ENCODE measurements at regions not wholly inside any gene's neighbourhood (a gene's known extent, or its start where the extent isn't known, plus 50 kb on each side); places are given as distances from the start of the nearest gene placed in this dataset.

DNA sequence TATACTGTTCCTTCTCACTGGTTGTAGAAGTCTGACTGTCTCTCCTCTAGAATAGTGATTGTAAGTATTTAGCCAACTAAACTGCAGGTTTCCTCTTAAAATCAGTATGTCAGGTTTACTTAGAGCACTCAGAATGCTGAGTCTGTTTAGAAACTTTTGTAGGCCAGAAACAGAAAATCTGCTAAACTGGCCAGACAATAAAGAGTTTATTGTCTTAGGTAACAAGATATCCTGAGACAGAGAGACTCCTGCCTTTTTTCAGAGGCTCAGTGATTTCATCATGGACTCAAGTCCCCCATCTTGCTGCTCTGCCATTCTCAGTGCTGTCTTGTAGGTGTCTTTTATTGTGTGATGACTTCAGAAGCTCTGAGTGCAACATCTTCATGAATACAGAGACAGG lies 279.0 kb downstream of the MFSD1 start:
- Histone ChIP-seq H3K9me3 (ENCODE audit: control insufficient read depth, low read length) (peaks cover 3% of the 10 kb centered on the region), H3K9ac (ENCODE audit: low read length) (no peak overlapping the region), H3K4me3 (ENCODE audit: low read length) (no peak overlapping the region), H3K27me3 (replicated peaks; ENCODE audit: control insufficient read depth, insufficient read depth, low read length) (no peaks in the 10 kb centered on the region), H3K36me3 (ENCODE audit: control insufficient read depth, insufficient read depth, low read length, severe bottlenecking) (no peaks in the 10 kb centered on the region), H3K4me1 (ENCODE audit: control insufficient read depth, insufficient read depth, low read length) (peaks cover 22% of the 10 kb centered on the region)
- no peak for DNase-seq (ENCODE audit: low read depth)

DNA sequence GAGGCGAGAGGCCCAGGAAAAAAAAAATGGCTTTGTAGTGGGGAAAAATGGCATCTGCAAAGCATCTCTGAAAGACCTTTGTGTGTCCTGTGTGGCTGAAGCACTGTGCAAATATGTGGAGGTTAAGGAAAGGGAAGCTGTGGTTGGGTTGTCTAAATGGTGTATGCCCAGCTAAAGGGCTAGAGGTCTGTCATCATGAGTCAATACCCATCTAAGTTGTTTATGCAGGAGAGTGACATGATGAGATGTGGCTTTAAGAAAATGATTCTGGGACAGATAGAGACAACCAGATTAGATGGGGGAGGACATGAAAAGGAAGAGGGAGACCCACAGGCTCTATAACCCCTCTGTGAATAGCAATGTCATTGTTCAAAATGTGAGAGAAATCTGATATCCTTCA lies 280.7 kb downstream of the MFSD1 start:
- H3K36me3 ChIP-seq (ENCODE audit: control insufficient read depth, insufficient read depth, low read length, severe bottlenecking): no peaks in the 10 kb centered on the region
- peaks cover 19% of the 10 kb centered on the region for H3K4me1 ChIP-seq (ENCODE audit: control insufficient read depth, insufficient read depth, low read length)
- peak; percentile 21 for DNase-seq (ENCODE audit: low read depth)
- H3K4me3 ChIP-seq (ENCODE audit: low read length): no peak overlapping the region
- no peak overlapping the region for H3K9ac ChIP-seq (ENCODE audit: low read length)
- peaks cover 3% of the 10 kb centered on the region for H3K9me3 ChIP-seq (ENCODE audit: control insufficient read depth, low read length)
- H3K27me3 ChIP-seq (replicated peaks; ENCODE audit: control insufficient read depth, insufficient read depth, low read length): no peaks in the 10 kb centered on the region

DNA sequence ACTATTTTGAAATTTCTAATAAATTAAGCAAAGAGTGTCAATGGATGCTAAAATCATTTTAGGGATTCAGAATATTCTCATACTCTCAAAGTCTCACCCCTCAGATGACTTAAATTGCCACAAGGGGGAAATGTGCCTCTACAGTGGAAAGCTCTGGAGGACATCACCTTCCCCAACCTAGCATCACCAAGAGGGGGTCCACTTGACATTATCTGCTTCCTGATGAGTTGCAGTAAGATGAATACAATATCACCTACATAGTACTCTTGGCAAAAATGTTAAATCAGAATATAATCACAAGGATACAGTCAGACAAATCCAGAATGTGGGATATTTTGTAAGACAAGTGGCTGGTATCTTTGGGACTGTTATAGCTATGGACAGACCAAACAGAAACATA lies 290.1 kb downstream of the MFSD1 start:
- Histone ChIP-seq H3K9me3 (ENCODE audit: control insufficient read depth, low read length) (no peaks in the 10 kb centered on the region), H3K4me3 (ENCODE audit: low read length) (no peak overlapping the region), H3K4me1 (ENCODE audit: control insufficient read depth, insufficient read depth, low read length) (no peaks in the 10 kb centered on the region), H3K9ac (ENCODE audit: low read length) (no peak overlapping the region), H3K27me3 (replicated peaks; ENCODE audit: control insufficient read depth, insufficient read depth, low read length) (no peaks in the 10 kb centered on the region), H3K36me3 (ENCODE audit: control insufficient read depth, insufficient read depth, low read length, severe bottlenecking) (no peaks in the 10 kb centered on the region)
- DNase-seq (ENCODE audit: low read depth): no peak

DNA sequence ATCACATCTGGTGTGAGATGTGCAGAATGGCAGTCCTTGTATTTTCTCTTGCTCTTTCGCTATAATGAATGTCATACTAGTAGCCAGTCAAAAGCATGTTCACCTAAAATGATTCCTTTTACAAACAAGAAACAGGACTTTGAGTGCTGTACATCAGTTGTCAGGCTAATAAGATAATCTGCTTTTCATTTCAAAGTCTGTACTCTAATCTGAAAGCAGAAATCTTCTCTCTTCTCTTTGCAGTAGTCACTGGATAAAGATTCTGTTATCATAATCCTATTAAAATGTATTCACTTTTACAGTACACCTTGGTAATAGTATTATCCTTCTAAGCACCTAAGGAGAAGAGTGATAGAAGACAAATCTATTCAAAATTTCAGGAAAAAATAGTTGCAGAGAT lies 300.1 kb downstream of the MFSD1 start:
- Histone ChIP-seq H3K4me3 (ENCODE audit: low read length) (no peak overlapping the region), H3K9ac (ENCODE audit: low read length) (no peak overlapping the region), H3K9me3 (ENCODE audit: control insufficient read depth, low read length) (no peaks in the 10 kb centered on the region), H3K4me1 (ENCODE audit: control insufficient read depth, insufficient read depth, low read length) (no peaks in the 10 kb centered on the region), H3K27me3 (replicated peaks; ENCODE audit: control insufficient read depth, insufficient read depth, low read length) (no peaks in the 10 kb centered on the region), H3K36me3 (ENCODE audit: control insufficient read depth, insufficient read depth, low read length, severe bottlenecking) (no peaks in the 10 kb centered on the region)
- no peak for DNase-seq (ENCODE audit: low read depth)

DNA sequence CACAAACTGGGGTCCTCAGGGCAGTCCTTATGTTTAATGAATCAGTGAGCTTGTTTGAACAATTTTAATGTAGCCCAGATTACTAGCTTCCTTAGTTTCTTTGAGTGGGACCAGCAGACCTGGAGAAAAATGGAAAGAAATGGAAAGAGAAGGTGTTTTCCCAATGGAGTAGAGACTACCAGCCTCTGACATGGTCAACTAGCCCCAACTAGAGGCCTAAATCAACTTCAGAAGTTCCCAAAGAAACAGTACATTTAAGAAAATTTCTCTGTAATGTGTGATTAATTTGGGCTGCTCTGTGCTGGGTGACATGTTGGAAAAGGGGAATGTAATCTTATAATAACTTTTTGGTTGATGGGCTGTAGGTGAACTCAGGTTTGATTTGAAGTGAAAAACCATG lies 310.9 kb downstream of the MFSD1 start:
- H3K27me3 ChIP-seq (replicated peaks; ENCODE audit: control insufficient read depth, insufficient read depth, low read length): no peaks in the 10 kb centered on the region

DNA sequence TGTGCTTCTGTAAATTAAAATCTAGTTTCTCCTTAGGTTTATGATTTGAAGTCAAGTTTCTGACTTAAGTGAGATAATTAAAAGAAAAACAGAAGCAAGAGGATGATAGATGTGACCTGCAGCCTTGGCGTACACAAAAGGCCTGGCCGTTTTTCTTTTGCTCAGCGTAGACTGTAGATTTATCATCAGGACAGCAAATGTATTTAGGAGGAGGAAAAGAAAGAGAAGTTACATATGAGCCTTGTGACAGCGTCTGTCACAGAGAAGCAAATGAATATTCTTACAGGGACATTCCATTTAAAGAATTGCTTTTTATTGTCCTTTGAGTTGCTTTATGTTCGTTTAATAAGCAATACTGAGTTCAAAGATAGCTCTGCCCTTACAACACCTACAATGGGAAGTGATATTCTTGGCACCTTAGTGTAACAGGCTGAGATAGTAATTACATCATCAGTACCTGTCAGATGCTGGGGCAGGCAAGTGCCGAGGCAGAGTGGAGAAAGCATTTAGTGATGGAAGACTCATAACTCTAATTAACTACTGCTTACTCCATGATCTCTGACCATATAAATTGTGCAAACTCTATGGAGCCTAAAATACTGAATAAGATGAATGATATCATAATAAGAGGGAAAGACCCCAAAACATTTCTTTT lies 311.5 kb downstream of the MFSD1 start:
- DNase-seq (ENCODE audit: low read depth): no peak
- no peak overlapping the region for H3K9ac ChIP-seq (ENCODE audit: low read length)
- no peaks in the 10 kb centered on the region for H3K27me3 ChIP-seq (replicated peaks; ENCODE audit: control insufficient read depth, insufficient read depth, low read length)
- no peaks in the 10 kb centered on the region for H3K9me3 ChIP-seq (ENCODE audit: control insufficient read depth, low read length)
- no peaks in the 10 kb centered on the region for H3K36me3 ChIP-seq (ENCODE audit: control insufficient read depth, insufficient read depth, low read length, severe bottlenecking)
- no peak overlapping the region for H3K4me3 ChIP-seq (ENCODE audit: low read length)
- H3K4me1 ChIP-seq (ENCODE audit: control insufficient read depth, insufficient read depth, low read length): no peaks in the 10 kb centered on the region

More for the DNA sequence above, 310.9 kb downstream of the MFSD1 start:
- no peaks in the 10 kb centered on the region for H3K36me3 ChIP-seq (ENCODE audit: control insufficient read depth, insufficient read depth, low read length, severe bottlenecking)
- H3K4me1 ChIP-seq (ENCODE audit: control insufficient read depth, insufficient read depth, low read length): no peaks in the 10 kb centered on the region
- H3K9ac ChIP-seq (ENCODE audit: low read length): no peak overlapping the region
- no peaks in the 10 kb centered on the region for H3K9me3 ChIP-seq (ENCODE audit: control insufficient read depth, low read length)
- no peak for DNase-seq (ENCODE audit: low read depth)
- H3K4me3 ChIP-seq (ENCODE audit: low read length): no peak overlapping the region

DNA sequence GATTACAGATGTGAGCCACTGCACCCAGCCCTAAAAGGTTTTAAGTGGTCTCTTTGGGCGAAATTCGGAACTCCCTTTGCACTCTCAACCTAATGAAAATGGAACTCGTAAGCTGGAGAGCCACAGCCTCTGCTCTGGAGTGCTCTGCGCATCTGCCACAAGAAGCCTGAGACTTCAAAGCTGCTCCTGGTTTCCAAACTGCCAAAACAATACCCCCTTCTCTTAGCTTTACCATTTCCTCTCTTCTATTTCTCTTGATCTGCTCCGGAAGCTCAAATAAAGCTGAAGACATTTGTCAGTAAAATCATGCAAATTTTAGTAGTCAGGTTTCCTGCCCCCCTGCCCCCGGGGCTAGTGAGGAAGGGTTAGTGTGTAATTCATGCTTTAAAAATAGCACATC lies 312.7 kb downstream of the MFSD1 start:
- DNase-seq (ENCODE audit: low read depth): no peak
- Histone ChIP-seq H3K9me3 (ENCODE audit: control insufficient read depth, low read length) (no peaks in the 10 kb centered on the region), H3K9ac (ENCODE audit: low read length) (no peak overlapping the region), H3K4me1 (ENCODE audit: control insufficient read depth, insufficient read depth, low read length) (no peaks in the 10 kb centered on the region), H3K4me3 (ENCODE audit: low read length) (no peak overlapping the region), H3K27me3 (replicated peaks; ENCODE audit: control insufficient read depth, insufficient read depth, low read length) (no peaks in the 10 kb centered on the region), H3K36me3 (ENCODE audit: control insufficient read depth, insufficient read depth, low read length, severe bottlenecking) (no peaks in the 10 kb centered on the region)

DNA sequence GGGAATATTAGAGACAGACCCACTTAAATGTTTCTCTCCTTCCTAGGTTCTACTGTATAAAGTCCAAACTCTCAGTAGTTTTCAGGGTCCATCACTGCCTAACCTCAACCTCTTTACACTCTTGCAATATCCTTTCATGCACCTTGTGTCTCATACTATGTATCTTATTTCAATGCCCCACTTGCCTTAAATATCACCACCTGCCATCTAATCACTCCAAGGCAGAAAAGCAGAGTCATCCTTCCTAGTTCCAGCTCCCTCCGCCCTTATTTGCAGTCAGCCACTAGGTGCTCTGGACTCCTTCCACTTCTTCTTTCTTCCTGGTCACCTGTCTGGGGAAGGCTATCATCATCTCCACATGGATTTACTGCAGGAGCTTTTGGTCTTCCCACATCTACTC lies 322.0 kb downstream of the MFSD1 start:
- no peak for DNase-seq (ENCODE audit: low read depth)
- no peak overlapping the region for H3K9ac ChIP-seq (ENCODE audit: low read length)
- no peaks in the 10 kb centered on the region for H3K27me3 ChIP-seq (replicated peaks; ENCODE audit: control insufficient read depth, insufficient read depth, low read length)
- no peaks in the 10 kb centered on the region for H3K9me3 ChIP-seq (ENCODE audit: control insufficient read depth, low read length)
- no peaks in the 10 kb centered on the region for H3K36me3 ChIP-seq (ENCODE audit: control insufficient read depth, insufficient read depth, low read length, severe bottlenecking)
- H3K4me1 ChIP-seq (ENCODE audit: control insufficient read depth, insufficient read depth, low read length): peaks cover 13% of the 10 kb centered on the region
- H3K4me3 ChIP-seq (ENCODE audit: low read length): no peak overlapping the region

DNA sequence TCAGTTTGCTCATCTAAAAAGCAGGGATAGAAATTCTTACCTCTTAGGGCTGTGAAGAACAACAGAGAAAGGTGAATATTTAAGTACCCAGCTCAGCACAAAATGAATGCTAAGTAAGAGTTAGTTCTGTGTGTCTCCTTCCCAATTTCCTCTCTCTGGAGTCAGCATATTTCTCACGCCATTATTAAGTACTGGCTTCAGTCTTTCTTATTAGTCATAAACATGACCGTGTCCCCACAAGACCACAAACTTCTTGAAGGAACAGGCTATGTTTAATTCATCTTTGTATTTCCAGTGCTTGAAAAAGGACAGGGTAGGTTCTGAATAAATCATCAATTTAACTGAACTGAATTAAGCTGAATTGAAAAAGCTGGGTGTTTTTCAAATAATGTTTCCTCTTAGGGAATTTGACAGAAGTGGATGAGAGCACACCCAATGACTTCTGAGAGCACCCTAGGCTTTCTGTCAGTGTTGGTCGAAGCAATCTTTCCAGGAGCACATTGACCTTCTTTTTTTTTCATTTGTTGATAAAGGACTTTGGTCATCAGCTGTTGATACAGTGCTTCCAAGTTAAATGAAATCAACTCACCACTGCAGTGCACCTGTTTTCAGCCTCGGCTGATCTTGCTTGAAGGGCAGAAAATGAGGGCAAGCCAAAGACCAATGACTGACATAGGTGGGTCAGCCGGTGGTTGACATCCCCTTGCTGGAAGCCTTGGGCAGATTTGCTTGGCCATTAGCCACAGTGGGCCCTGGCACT lies 324.6 kb downstream of the MFSD1 start:
- no peaks in the 10 kb centered on the region for H3K27me3 ChIP-seq (replicated peaks; ENCODE audit: control insufficient read depth, insufficient read depth, low read length)
- peaks cover 14% of the 10 kb centered on the region for H3K4me1 ChIP-seq (ENCODE audit: control insufficient read depth, insufficient read depth, low read length)
- no peak overlapping the region for H3K9ac ChIP-seq (ENCODE audit: low read length)
- no peaks in the 10 kb centered on the region for H3K9me3 ChIP-seq (ENCODE audit: control insufficient read depth, low read length)
- no peak for DNase-seq (ENCODE audit: low read depth)
- no peaks in the 10 kb centered on the region for H3K36me3 ChIP-seq (ENCODE audit: control insufficient read depth, insufficient read depth, low read length, severe bottlenecking)
- no peak overlapping the region for H3K4me3 ChIP-seq (ENCODE audit: low read length)

DNA sequence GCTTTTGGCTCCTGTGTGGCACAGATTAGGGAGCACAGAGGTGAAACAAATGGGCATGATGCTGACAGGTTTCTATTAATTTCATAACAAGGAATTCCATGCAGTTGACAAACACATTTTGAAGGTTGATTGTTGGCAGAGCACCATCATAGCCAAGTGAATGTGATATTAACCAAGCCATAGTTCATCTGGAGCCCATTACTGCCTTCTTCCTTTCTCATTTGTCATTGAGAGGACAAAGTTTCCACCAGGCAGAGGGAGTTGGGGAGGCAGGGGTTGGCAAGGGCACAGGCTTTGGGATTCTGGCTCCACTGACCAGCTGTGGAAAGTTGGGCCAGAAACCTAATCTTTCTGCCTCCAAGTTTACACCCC lies 325.2 kb downstream of the MFSD1 start:
- Histone ChIP-seq H3K4me3 (ENCODE audit: low read length) (no peak overlapping the region), H3K4me1 (ENCODE audit: control insufficient read depth, insufficient read depth, low read length) (peaks cover 14% of the 10 kb centered on the region), H3K36me3 (ENCODE audit: control insufficient read depth, insufficient read depth, low read length, severe bottlenecking) (no peaks in the 10 kb centered on the region), H3K9me3 (ENCODE audit: control insufficient read depth, low read length) (no peaks in the 10 kb centered on the region), H3K27me3 (replicated peaks; ENCODE audit: control insufficient read depth, insufficient read depth, low read length) (no peaks in the 10 kb centered on the region), H3K9ac (ENCODE audit: low read length) (no peak overlapping the region)
- DNase-seq (ENCODE audit: low read depth): no peak

DNA sequence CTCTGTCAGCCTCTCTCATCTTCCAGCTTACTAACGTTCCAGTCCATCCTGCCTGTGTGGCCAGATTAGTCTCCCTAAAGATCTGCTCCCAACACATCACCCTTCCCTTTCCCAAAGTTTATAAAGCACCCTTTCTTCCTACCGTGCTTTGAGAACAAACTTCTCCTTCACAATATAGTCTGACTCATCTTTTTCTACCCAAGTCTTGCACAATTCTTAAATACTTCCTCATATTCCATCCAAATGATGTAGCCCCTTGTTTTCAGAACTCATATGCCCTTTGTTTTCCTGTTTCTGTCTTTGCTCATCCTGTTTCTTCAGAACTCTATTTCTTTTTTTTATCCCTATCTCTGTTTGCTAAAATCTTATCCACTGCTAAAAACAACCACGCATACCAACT lies 326.8 kb downstream of the MFSD1 start:
- Histone ChIP-seq H3K4me3 (ENCODE audit: low read length) (no peak overlapping the region), H3K9ac (ENCODE audit: low read length) (no peak overlapping the region), H3K4me1 (ENCODE audit: control insufficient read depth, insufficient read depth, low read length) (peaks cover 14% of the 10 kb centered on the region), H3K9me3 (ENCODE audit: control insufficient read depth, low read length) (no peaks in the 10 kb centered on the region), H3K27me3 (replicated peaks; ENCODE audit: control insufficient read depth, insufficient read depth, low read length) (no peaks in the 10 kb centered on the region), H3K36me3 (ENCODE audit: control insufficient read depth, insufficient read depth, low read length, severe bottlenecking) (no peaks in the 10 kb centered on the region)
- peak; percentile 80 for DNase-seq (ENCODE audit: low read depth)

DNA sequence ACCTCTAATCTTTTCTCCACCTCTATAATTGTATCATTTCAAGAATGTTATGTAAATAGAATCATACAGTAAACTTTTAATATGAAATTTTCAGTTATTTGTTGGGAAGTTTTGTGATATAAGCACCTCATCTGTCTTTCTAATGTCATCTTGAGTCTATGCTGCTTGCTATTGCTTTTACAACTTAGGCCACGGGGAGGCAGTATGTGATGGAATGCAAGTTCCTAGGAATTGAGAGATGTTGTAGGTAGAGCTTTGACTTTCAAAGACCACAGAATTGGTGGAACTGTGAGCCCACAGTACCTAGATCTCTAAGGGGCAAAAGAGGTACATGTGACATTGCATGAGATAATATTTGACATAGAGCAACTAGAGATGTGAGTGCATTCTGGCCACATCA lies 328.3 kb downstream of the MFSD1 start:
- no peak overlapping the region for H3K4me3 ChIP-seq (ENCODE audit: low read length)
- no peak for DNase-seq (ENCODE audit: low read depth)
- no peaks in the 10 kb centered on the region for H3K36me3 ChIP-seq (ENCODE audit: control insufficient read depth, insufficient read depth, low read length, severe bottlenecking)
- H3K4me1 ChIP-seq (ENCODE audit: control insufficient read depth, insufficient read depth, low read length): peaks cover 14% of the 10 kb centered on the region
- no peaks in the 10 kb centered on the region for H3K9me3 ChIP-seq (ENCODE audit: control insufficient read depth, low read length)
- H3K9ac ChIP-seq (ENCODE audit: low read length): no peak overlapping the region
- H3K27me3 ChIP-seq (replicated peaks; ENCODE audit: control insufficient read depth, insufficient read depth, low read length): no peaks in the 10 kb centered on the region

Measured in adipocyte (in vitro differentiated cells).